ENCODE measurements at regions not wholly inside any gene's neighbourhood (a gene's known extent, or its start where the extent isn't known, plus 50 kb on each side); places are given as distances from the start of the nearest gene placed in this dataset.

DNA sequence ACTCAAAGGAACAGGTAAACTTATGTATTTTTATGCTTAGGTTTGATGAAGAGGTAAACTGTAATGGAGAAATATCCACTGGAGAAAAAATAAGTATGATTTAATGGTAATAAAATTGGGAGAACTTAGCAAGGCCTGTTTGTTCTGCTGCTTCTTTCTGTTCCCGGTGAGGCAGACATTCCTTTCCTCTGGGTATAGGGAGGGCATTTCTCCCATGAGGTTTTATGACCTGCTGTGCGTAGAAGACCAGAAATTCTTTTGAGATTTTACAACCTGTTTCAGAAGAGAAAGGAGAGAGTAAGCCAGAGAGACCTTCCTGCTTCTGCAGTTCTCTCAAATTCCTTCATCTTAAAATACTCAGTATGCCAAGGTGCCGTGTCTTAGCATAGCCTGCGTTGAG, 139.4 kb upstream of the RMST start:
- Histone ChIP-seq H3K36me3 (ENCODE audit: low read depth, missing control alignments) (no peaks in the 10 kb centered on the region), H3K9me3 (no peaks in the 10 kb centered on the region), H3K4me3 (no peak overlapping the region), H3K27me3 (no peaks in the 10 kb centered on the region), H3K4me1 (no peaks in the 10 kb centered on the region), H3K27ac (no peak overlapping the region)
- WGBS, 2 donors: 72 to 77% methylated on average over 4 of the region's 4 CpGs
- TF ChIP-seq, protein P1, sequence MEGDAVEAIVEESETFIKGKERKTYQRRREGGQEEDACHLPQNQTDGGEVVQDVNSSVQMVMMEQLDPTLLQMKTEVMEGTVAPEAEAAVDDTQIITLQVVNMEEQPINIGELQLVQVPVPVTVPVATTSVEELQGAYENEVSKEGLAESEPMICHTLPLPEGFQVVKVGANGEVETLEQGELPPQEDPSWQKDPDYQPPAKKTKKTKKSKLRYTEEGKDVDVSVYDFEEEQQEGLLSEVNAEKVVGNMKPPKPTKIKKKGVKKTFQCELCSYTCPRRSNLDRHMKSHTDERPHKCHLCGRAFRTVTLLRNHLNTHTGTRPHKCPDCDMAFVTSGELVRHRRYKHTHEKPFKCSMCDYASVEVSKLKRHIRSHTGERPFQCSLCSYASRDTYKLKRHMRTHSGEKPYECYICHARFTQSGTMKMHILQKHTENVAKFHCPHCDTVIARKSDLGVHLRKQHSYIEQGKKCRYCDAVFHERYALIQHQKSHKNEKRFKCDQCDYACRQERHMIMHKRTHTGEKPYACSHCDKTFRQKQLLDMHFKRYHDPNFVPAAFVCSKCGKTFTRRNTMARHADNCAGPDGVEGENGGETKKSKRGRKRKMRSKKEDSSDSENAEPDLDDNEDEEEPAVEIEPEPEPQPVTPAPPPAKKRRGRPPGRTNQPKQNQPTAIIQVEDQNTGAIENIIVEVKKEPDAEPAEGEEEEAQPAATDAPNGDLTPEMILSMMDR (IDR thresholded peaks at IDR 0.05): no peak
- no peak for TF ChIP-seq POLR2A (IDR thresholded peaks at IDR 0.05)
- intact Hi-C loops (cut with DNase I; ENCODE audit: low total_unique reads): no loop called here
- DNase-seq: no peak

DNA sequence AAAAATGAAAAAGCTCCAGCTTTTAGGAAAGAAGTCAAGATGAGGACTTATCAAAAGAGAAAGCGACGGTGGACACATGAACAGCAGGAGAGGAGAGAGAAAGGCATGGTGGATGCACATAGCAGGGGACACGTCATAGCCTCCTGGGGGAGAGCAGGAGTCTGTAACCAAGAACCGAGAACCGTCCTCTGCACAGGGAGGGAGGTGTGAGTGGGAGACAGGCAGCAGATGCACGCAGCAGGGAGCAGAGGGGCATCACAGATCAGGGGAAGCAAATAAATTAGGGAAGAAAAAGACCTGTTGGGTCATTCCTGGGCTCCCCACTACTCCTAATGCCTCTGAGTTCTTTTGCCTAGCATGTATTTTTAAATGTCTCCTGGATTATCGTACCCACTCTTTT, 138.1 kb upstream of the RMST start:
- intact Hi-C loops (cut with DNase I; ENCODE audit: low total_unique reads): no loop called here
- Histone ChIP-seq H3K36me3 (ENCODE audit: low read depth, missing control alignments) (no peaks in the 10 kb centered on the region), H3K27me3 (no peaks in the 10 kb centered on the region), H3K9me3 (no peaks in the 10 kb centered on the region), H3K4me3 (no peak overlapping the region), H3K27ac (no peak overlapping the region), H3K4me1 (no peaks in the 10 kb centered on the region)
- no peak for DNase-seq
- WGBS, 2 donors: 57 to 61% methylated on average over 7 of the region's 7 CpGs
- no peak for TF ChIP-seq POLR2A (IDR thresholded peaks at IDR 0.05)
- TF ChIP-seq, protein P1 (IDR thresholded peaks at IDR 0.05): no peak

DNA sequence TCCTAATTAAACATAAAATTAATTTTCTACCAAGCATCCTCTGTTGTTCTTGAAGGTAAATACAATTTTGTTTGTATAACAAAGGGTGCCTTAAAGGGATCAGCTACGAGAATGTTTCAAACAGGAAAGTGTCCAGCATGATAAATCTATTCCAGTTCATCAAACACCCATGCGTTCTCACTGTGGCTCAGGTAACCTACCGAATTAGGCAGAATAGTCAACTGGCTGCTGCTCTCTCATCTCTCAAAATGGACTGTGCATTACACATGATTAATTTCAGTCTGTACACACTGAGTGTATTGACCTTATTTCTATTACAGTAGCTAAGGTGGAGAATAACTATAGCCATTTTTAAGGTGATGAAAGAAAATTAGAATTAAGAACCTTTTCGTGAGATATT, 127.5 kb upstream of the RMST start:
- Histone ChIP-seq H3K4me1 (no peaks in the 10 kb centered on the region), H3K9me3 (no peaks in the 10 kb centered on the region), H3K4me3 (no peak overlapping the region), H3K27ac (no peak overlapping the region), H3K36me3 (ENCODE audit: low read depth, missing control alignments) (no peaks in the 10 kb centered on the region), H3K27me3 (no peaks in the 10 kb centered on the region)
- 61 to 69% methylated on average over 4 of the region's 4 CpGs for WGBS, 2 donors
- TF ChIP-seq, protein P1 (IDR thresholded peaks at IDR 0.05): no peak
- TF ChIP-seq POLR2A (IDR thresholded peaks at IDR 0.05): no peak
- intact Hi-C loops (cut with DNase I; ENCODE audit: low total_unique reads): no loop called here
- DNase-seq: no peak

DNA sequence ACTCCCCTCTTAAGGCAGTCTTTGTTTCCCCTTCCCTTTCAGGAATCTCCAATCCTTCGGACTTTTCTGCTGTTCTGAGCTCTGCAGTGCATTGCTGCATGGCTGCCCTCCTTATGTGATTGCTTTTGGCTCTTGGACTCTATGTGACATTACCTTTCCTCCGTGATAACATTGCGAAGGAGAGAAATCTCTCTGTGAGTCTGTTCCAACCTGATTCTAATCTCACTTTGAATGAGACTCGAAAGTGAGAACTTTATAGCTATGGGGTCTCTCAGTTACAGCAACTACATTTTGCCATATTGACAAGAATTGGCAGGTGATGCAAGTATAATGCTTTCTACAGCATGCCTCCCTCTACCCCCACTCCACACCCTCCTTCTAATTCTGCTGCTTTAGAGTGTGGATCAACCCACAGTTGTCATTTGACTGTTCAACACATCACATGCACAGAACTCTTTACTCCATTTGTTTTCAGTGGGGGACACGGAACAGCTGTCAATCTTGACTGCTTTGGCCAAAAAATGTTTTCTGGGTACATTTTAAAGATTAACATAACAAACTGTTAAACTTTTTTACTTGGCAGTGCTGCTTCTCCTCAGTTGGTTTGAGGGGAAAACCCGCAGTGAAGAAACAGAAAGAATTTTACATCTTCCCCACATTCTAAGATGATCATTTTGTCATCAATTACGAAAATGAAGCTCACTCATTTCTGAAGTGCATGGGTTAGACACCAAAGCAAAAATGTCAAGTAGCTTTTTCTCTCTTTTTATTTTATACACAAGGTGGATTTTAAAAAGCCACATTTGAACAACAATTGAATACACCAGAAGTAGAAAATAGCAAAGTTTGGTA, 125.5 kb upstream of the RMST start:
- H3K27ac ChIP-seq: no peak overlapping the region
- no peak overlapping the region for H3K4me3 ChIP-seq
- no peaks in the 10 kb centered on the region for H3K27me3 ChIP-seq
- no peaks in the 10 kb centered on the region for H3K9me3 ChIP-seq
- no peaks in the 10 kb centered on the region for H3K4me1 ChIP-seq
- TF ChIP-seq, protein P1 (IDR thresholded peaks at IDR 0.05): no peak
- TF ChIP-seq POLR2A (IDR thresholded peaks at IDR 0.05): no peak
- no peak for DNase-seq
- WGBS, 2 donors: 77 to 80% methylated on average over 7 of the region's 7 CpGs
- intact Hi-C loops (cut with DNase I; ENCODE audit: low total_unique reads): no loop called here
- H3K36me3 ChIP-seq (ENCODE audit: low read depth, missing control alignments): no peaks in the 10 kb centered on the region

DNA sequence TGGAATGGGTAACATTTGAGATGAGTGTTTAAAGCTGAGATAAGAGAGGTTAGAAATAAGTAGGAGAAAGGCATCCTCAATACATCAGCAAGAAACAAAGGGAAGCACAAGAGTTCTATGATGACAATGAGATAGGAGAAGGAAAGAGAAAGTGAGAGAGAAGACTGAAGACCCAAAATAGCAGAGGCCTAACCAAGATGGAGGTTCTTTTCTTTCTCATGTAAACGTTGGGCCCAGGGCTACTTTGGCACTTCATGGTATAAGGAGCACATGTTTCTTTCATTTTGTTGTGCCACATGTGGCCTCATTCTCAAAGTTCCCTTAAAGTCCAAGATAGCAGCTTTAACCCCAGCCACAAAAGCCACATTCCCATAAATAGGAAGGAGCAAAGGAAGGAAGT, 120.5 kb upstream of the RMST start:
- 42 to 59% methylated on average over 1 of the region's 1 CpG for WGBS, 2 donors
- no peak for DNase-seq
- Histone ChIP-seq H3K27ac (no peak overlapping the region), H3K27me3 (no peaks in the 10 kb centered on the region), H3K4me1 (no peaks in the 10 kb centered on the region), H3K36me3 (ENCODE audit: low read depth, missing control alignments) (no peaks in the 10 kb centered on the region), H3K9me3 (no peaks in the 10 kb centered on the region), H3K4me3 (no peak overlapping the region)
- TF ChIP-seq, protein P1 (IDR thresholded peaks at IDR 0.05): no peak
- TF ChIP-seq POLR2A (IDR thresholded peaks at IDR 0.05): no peak
- intact Hi-C loops (cut with DNase I; ENCODE audit: low total_unique reads): no loop called here
